Choroid plexus epithelial cell (primary cell): ENCODE measurements at regions not wholly inside any gene's neighbourhood (a gene's known extent, or its start where the extent isn't known, plus 50 kb on each side); places are given as distances from the start of the nearest gene placed in this dataset.
A peak's percentile ranks its signal among the peaks of the same experiment; 100 is the strongest.
"Not testable (repeated sequence)": the region's sequence is repeated elsewhere in the genome, so short reads cannot be mapped to it uniquely, and the experiment has no call there.

ENCODE experiments used
- DNase-seq: peaks from one replicate; pipeline ENCODE4 v3.0.0-alpha.2; 2010; ENCODE audit warnings: low read depth
- H3K4me3 ChIP-seq: 2 replicates; pipeline ENCODE4 v1.5.1; 2011; ENCODE audit warnings: low read depth, mild to moderate bottlenecking, control low read depth, low read length, moderate library complexity
- CTCF ChIP-seq: conservative IDR thresholded peaks from 2 replicates; pipeline ENCODE4 v1.5.1; 2011; ENCODE audit warnings: low read depth, mild to moderate bottlenecking, control low read depth, inconsistent platforms, low read length, moderate library complexity

GRCh38 chr2:53040536-53041229, 726.9 kb upstream of the CHAC2 start:
- H3K4me3 ChIP-seq, result no peak overlapping the region
- TF ChIP-seq CTCF, result peak; percentile 40
- no peak for DNase-seq

- no peak for TF ChIP-seq CTCF
- no peak overlapping the region for H3K4me3 ChIP-seq
- DNase-seq, result peak; percentile 25
Measured at GRCh38 chr2:53036196-53036595, 731.4 kb upstream of the CHAC2 start.

GRCh38 chr2:53035153-53035552, 732.5 kb upstream of the CHAC2 start:
- DNase-seq, result no peak
- H3K4me3 ChIP-seq, result no peak overlapping the region
- TF ChIP-seq CTCF, result no peak

GRCh38 chr2:53033411-53033810, 734.2 kb upstream of the CHAC2 start:
- peak; percentile 43 for DNase-seq
- no peak overlapping the region for H3K4me3 ChIP-seq
- no peak for TF ChIP-seq CTCF

GRCh38 chr2:53028746-53029423, 738.7 kb upstream of the CHAC2 start:
- TF ChIP-seq CTCF, result no peak
- no peak overlapping the region for H3K4me3 ChIP-seq
- DNase-seq, result no peak

GRCh38 chr2:53028225-53028624, 739.4 kb upstream of the CHAC2 start:
- no peak overlapping the region for H3K4me3 ChIP-seq
- DNase-seq, result peak; percentile 23
- no peak for TF ChIP-seq CTCF

GRCh38 chr2:53022248-53022647, 745.4 kb upstream of the CHAC2 start:
- H3K4me3 ChIP-seq, DNase-seq: not testable (repeated sequence)
